Mesendoderm (in vitro differentiated cells): ENCODE measurements at regions not wholly inside any gene's neighbourhood (a gene's known extent, or its start where the extent isn't known, plus 50 kb on each side); places are given as distances from the start of the nearest gene placed in this dataset.
A peak's percentile ranks its signal among the peaks of the same experiment; 100 is the strongest.

Source experiments
- DNase-seq: peaks from one replicate; pipeline ENCODE4 v3.0.0; 2013
- H2AK5ac ChIP-seq: 2 replicates; pipeline ENCODE4 v1.6.1; 2013; ENCODE audit warnings: low read length, inconsistent platforms
- H2BK120ac ChIP-seq: 2 replicates; pipeline ENCODE4 v1.6.1; 2013; ENCODE audit warnings: low read depth, mild to moderate bottlenecking, low read length, moderate library complexity, mixed read lengths
- H2BK15ac ChIP-seq: replicated peaks from 2 replicates; pipeline ENCODE4 v1.6.1; 2013; ENCODE audit warnings: low read depth, mild to moderate bottlenecking, moderate library complexity
- H2BK5ac ChIP-seq: 2 replicates; pipeline ENCODE4 v1.6.1; 2013; ENCODE audit warnings: low read length, inconsistent platforms
- H3K18ac ChIP-seq: 2 replicates; pipeline ENCODE4 v1.6.1; 2013; ENCODE audit warnings: mild to moderate bottlenecking, low read length, mixed read lengths
- H3K23ac ChIP-seq: one replicate; pipeline ENCODE4 v1.6.1; 2013; ENCODE audit warnings: low read length
- H3K27ac ChIP-seq: 2 replicates; pipeline ENCODE4 v1.5.1; 2013; ENCODE audit warnings: low read depth, mild to moderate bottlenecking, inconsistent platforms, low read length, moderate library complexity
- H3K27me3 ChIP-seq: 2 replicates; pipeline ENCODE4 v1.6.1; 2013; ENCODE audit warnings: low read length, control low read depth, mild to moderate bottlenecking, inconsistent platforms; ENCODE audit not compliant: insufficient read depth, poor library complexity
- H3K36me3 ChIP-seq: 2 replicates; pipeline ENCODE4 v1.6.1; 2013; ENCODE audit warnings: low read length, inconsistent platforms; ENCODE audit not compliant: control insufficient read depth, insufficient read depth
- H3K4ac ChIP-seq: one replicate; pipeline ENCODE4 v1.6.1; 2013; ENCODE audit warnings: low read depth, mild to moderate bottlenecking, low read length, moderate library complexity
- H3K4me1 ChIP-seq: 2 replicates; pipeline ENCODE4 v1.6.1; 2013; ENCODE audit warnings: low read depth, low read length, inconsistent platforms; ENCODE audit not compliant: control insufficient read depth
- H3K4me2 ChIP-seq: 2 replicates; pipeline ENCODE4 v1.6.1; 2013; ENCODE audit warnings: low read length
- H3K4me3 ChIP-seq: 2 replicates; pipeline ENCODE4 v1.5.1; 2013; ENCODE audit warnings: mild to moderate bottlenecking, low read length
- H3K56ac ChIP-seq: one replicate; pipeline ENCODE4 v1.6.1; 2013; ENCODE audit warnings: low read length
- H3K79me1 ChIP-seq: 2 replicates; pipeline ENCODE4 v1.6.1; 2013; ENCODE audit warnings: low read length, inconsistent platforms
- H3K79me2 ChIP-seq: 2 replicates; pipeline ENCODE4 v1.6.1; 2013; ENCODE audit warnings: mild to moderate bottlenecking, low read length; ENCODE audit not compliant: control insufficient read depth, insufficient read depth
- H3K9ac ChIP-seq: 2 replicates; pipeline ENCODE4 v1.6.1; 2013; ENCODE audit warnings: low read length, inconsistent platforms
- H4K5ac ChIP-seq: one replicate; pipeline ENCODE4 v1.6.1; 2013; ENCODE audit warnings: low read length
- H4K8ac ChIP-seq: one replicate; pipeline ENCODE4 v1.6.1; 2013; ENCODE audit warnings: low read depth, mild to moderate bottlenecking, control low read depth, low read length, moderate library complexity
- WGBS: extraction: QIAGEN DNeasy Blood & Tissue Kit; methylation state at CpG from one replicate; pipeline ENCODE4 v1.1.7; 2013; ENCODE audit warnings: low lambda C conversion rate, missing lambda C conversion rate; ENCODE audit not compliant: insufficient coverage; ENCODE audit errors: extremely low coverage; 5-methylcytosine and 5-hydroxymethylcytosine counted together

DNA sequence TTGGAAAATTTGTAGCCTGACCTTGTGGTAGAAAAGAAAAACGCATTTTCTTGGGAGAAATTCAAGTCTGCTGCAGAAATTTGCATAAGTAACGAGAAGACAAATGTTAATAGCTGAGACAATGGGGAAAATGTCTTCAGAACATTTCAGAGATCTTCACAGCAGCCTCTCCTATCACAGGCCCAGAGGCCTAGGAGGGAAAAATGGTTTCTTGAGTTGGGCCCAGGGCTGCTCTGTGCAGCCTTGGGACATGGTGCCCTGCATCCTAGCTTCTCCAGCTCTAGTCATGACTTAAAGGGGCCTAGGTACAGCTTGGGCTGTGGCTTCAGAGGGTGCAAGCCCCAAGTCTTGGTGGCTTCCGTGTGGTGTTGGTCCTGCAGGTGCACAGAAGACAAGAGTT, 104.2 kb downstream of the ZNF621 start:
- Histone ChIP-seq H3K4me3 (no peak overlapping the region), H3K36me3 (no peaks in the 10 kb centered on the region), H3K23ac (no peak overlapping the region), H3K4me2 (no peak overlapping the region), H3K9ac (no peak overlapping the region), H3K79me2 (no peaks in the 10 kb centered on the region), H3K56ac (no peak overlapping the region), H3K27me3 (no peaks in the 10 kb centered on the region), H4K8ac (no peak overlapping the region), H2BK15ac (no peak overlapping the region), H3K27ac (no peak overlapping the region), H2AK5ac (no peak overlapping the region), H3K4ac (no peak overlapping the region), H4K5ac (no peak overlapping the region), H3K79me1 (no peaks in the 10 kb centered on the region), H3K4me1 (no peaks in the 10 kb centered on the region), H2BK5ac (no peak overlapping the region), H3K18ac (no peak overlapping the region), H2BK120ac (no peak overlapping the region)
- WGBS, result no CpG with 5 or more reads among the region's 3 CpGs
- DNase-seq, result no peak

GRCh38 chr3:40631341-40631995, 106.7 kb downstream of the ZNF621 start:
- Histone ChIP-seq H3K36me3 (no peaks in the 10 kb centered on the region), H3K4me3 (no peak overlapping the region), H3K4ac (no peak overlapping the region), H2BK120ac (no peak overlapping the region), H4K8ac (no peak overlapping the region), H2BK15ac (no peak overlapping the region), H3K27me3 (no peaks in the 10 kb centered on the region), H3K79me1 (no peaks in the 10 kb centered on the region), H2BK5ac (no peak overlapping the region), H3K27ac (no peak overlapping the region), H4K5ac (no peak overlapping the region), H2AK5ac (no peak overlapping the region), H3K4me1 (no peaks in the 10 kb centered on the region), H3K23ac (no peak overlapping the region), H3K18ac (no peak overlapping the region), H3K79me2 (no peaks in the 10 kb centered on the region), H3K56ac (peak overlapping the region; percentile 15), H3K4me2 (no peak overlapping the region), H3K9ac (no peak overlapping the region)
- no peak for DNase-seq
- WGBS, result no CpG with 5 or more reads among the region's 5 CpGs

DNA sequence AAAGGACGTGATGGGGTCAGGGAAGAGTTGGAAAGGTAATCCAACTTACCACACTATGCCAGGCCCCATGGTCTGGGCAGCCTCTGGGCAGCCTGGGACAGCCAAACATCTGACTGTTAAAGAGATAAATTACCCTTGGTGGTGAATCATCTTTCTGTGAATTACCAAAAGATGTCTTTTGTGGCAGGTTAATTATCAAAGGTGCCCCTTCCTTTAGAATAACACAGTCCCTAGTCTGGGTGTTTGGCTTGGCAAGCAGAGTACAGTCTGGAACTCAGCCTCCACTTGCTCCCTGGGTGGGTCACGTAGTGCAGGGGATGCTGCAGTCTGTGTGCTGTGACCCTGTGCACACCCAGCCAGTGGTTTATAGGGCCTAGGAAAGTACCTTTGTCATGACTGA, 113.1 kb downstream of the ZNF621 start:
- Histone ChIP-seq H3K4me2 (no peak overlapping the region), H3K79me1 (no peaks in the 10 kb centered on the region), H2AK5ac (no peak overlapping the region), H3K4ac (no peak overlapping the region), H3K4me1 (no peaks in the 10 kb centered on the region), H3K27me3 (no peaks in the 10 kb centered on the region), H4K5ac (no peak overlapping the region), H2BK120ac (no peak overlapping the region), H3K18ac (no peak overlapping the region), H3K27ac (no peak overlapping the region), H3K4me3 (no peak overlapping the region), H2BK5ac (no peak overlapping the region), H4K8ac (no peak overlapping the region), H3K23ac (no peak overlapping the region), H3K9ac (no peak overlapping the region), H3K79me2 (no peaks in the 10 kb centered on the region), H3K36me3 (no peaks in the 10 kb centered on the region), H3K56ac (no peak overlapping the region), H2BK15ac (no peak overlapping the region)
- WGBS, result no CpG with 5 or more reads among the region's 2 CpGs
- no peak for DNase-seq

DNA sequence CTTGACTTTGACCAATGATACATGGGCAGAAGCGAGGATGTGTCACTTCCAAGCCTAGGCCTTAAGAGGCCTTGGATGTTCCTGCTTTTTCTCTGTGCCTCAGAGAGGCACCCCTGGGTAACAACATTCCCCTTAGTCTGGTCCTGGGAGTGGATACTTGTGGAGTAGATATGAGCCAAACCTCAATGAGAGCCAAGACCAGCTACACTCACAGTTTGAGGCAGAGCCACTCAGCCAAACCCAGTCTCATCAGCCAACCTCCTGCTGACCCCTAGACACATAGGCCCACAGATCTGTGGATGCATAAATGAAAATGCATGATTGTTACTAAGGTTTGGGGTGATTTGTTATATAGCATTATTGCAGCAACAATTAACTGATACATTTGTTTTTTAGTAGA, 114.2 kb downstream of the ZNF621 start:
- no CpG with 5 or more reads among the region's 1 CpG for WGBS
- no peaks in the 10 kb centered on the region for H3K4me1 ChIP-seq
- no peak overlapping the region for H3K23ac ChIP-seq
- no peak overlapping the region for H3K9ac ChIP-seq
- H3K79me1 ChIP-seq, result no peaks in the 10 kb centered on the region
- no peaks in the 10 kb centered on the region for H3K27me3 ChIP-seq
- no peak overlapping the region for H3K4me3 ChIP-seq
- no peak overlapping the region for H2BK5ac ChIP-seq
- H3K27ac ChIP-seq, result no peak overlapping the region
- H2BK120ac ChIP-seq, result no peak overlapping the region
- no peak overlapping the region for H3K4me2 ChIP-seq
- no peaks in the 10 kb centered on the region for H3K79me2 ChIP-seq
- H3K4ac ChIP-seq, result no peak overlapping the region
- H4K5ac ChIP-seq, result no peak overlapping the region
- no peak overlapping the region for H2BK15ac ChIP-seq
- no peak overlapping the region for H2AK5ac ChIP-seq
- H3K36me3 ChIP-seq, result no peaks in the 10 kb centered on the region
- no peak overlapping the region for H3K56ac ChIP-seq
- no peak overlapping the region for H4K8ac ChIP-seq
- no peak overlapping the region for H3K18ac ChIP-seq
- DNase-seq, result no peak

DNA sequence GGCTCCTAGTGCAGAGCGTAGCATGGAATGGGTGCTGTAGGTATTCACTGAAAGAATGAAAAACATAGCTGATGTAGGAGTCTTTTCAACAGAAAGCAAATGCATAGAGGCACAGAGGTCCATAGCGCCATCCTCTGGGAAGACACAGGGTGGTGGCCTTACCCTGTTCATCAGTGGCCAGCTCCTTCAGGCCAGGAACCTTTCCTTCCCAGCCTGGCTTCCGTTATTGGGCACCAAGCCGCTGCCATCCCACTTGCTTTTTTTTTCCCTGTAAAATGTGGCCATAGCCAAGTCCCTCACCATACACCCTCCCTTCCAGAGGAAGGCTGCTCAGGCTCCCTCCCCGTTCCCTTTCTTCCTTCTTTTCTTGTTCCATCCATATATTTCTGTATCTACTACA, 118.1 kb downstream of the ZNF621 start:
- H3K18ac ChIP-seq, result no peak overlapping the region
- no peak overlapping the region for H3K4ac ChIP-seq
- H2BK15ac ChIP-seq, result no peak overlapping the region
- H4K8ac ChIP-seq, result no peak overlapping the region
- no peak overlapping the region for H4K5ac ChIP-seq
- no peak overlapping the region for H3K9ac ChIP-seq
- H3K4me1 ChIP-seq, result no peaks in the 10 kb centered on the region
- no peak overlapping the region for H2BK120ac ChIP-seq
- WGBS, result no CpG with 5 or more reads among the region's 5 CpGs
- no peaks in the 10 kb centered on the region for H3K27me3 ChIP-seq
- H2AK5ac ChIP-seq, result no peak overlapping the region
- no peak overlapping the region for H3K4me3 ChIP-seq
- no peak overlapping the region for H3K4me2 ChIP-seq
- no peaks in the 10 kb centered on the region for H3K79me2 ChIP-seq
- DNase-seq, result no peak
- no peaks in the 10 kb centered on the region for H3K79me1 ChIP-seq
- no peak overlapping the region for H3K23ac ChIP-seq
- no peak overlapping the region for H3K27ac ChIP-seq
- no peaks in the 10 kb centered on the region for H3K36me3 ChIP-seq
- H3K56ac ChIP-seq, result no peak overlapping the region
- H2BK5ac ChIP-seq, result no peak overlapping the region

DNA sequence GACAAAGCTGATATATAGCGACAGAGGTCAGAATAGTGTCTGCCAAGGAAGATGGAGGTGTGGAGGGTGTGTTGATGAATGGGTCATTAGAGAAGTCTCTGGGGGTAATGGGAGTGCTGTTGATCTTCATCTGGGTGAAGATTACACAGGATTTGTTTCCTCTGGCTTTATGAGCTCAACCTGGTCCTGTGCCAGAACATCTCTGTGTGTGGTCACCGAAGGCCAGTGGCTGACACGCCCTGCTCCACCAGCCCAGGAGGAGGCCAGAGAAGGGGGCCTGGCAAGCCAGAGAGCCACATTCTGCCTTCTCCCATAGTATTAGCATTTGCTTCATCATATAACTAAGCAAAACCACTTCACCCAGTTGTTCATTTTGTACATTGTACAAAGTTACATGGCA, 121.1 kb downstream of the ZNF621 start:
- Histone ChIP-seq H3K36me3 (no peaks in the 10 kb centered on the region), H3K79me2 (no peaks in the 10 kb centered on the region), H3K4ac (no peak overlapping the region), H3K18ac (no peak overlapping the region), H2BK120ac (no peak overlapping the region), H4K5ac (no peak overlapping the region), H3K27ac (no peak overlapping the region), H3K4me3 (no peak overlapping the region), H3K4me1 (no peaks in the 10 kb centered on the region), H4K8ac (no peak overlapping the region), H2AK5ac (no peak overlapping the region), H3K4me2 (no peak overlapping the region), H3K56ac (no peak overlapping the region), H2BK5ac (no peak overlapping the region), H3K79me1 (no peaks in the 10 kb centered on the region), H3K27me3 (no peaks in the 10 kb centered on the region), H2BK15ac (no peak overlapping the region), H3K9ac (no peak overlapping the region), H3K23ac (no peak overlapping the region)
- no peak for DNase-seq
- no CpG with 5 or more reads among the region's 3 CpGs for WGBS
